ENCODE measurements at regions not wholly inside any gene's neighbourhood (a gene's known extent, or its start where the extent isn't known, plus 50 kb on each side); places are given as distances from the start of the nearest gene placed in this dataset.

DNA sequence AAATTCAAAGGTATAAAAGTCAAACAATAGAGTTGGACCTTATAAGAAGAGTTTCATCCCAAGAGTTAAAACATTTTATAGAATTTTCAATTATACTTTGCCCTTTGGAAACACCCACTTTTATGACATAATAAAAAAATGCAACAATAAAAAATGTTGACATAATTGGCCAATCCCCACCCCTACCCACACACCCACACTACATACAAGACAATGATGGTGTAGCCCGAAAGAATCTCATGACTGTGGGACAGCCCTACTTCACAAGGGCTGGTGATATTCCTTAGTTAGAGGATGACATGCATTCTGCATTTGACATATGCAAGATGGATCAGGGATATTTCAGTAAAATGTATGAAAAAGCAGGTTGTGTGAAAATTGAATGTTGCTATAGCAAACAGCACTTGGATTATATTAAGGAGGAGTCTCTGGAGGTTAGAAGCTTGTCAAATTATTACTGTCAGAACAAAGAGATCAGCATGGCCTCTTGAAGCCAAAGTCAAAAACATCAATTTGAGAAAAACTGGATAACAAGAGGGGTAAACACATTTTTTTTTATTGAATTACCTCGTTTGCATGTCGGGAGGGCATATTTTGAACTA lies 133.0 kb upstream of the SAMSN1 start (continued):
- TF ChIP-seq ZXDB (tag by site-specific recombination; IDR thresholded peaks at IDR 0.05), result no peak
- TF ChIP-seq ZNF561 (tag by site-specific recombination; IDR thresholded peaks at IDR 0.05; ENCODE audit: borderline replicate concordance), result no peak
- TF ChIP-seq, protein P1, sequence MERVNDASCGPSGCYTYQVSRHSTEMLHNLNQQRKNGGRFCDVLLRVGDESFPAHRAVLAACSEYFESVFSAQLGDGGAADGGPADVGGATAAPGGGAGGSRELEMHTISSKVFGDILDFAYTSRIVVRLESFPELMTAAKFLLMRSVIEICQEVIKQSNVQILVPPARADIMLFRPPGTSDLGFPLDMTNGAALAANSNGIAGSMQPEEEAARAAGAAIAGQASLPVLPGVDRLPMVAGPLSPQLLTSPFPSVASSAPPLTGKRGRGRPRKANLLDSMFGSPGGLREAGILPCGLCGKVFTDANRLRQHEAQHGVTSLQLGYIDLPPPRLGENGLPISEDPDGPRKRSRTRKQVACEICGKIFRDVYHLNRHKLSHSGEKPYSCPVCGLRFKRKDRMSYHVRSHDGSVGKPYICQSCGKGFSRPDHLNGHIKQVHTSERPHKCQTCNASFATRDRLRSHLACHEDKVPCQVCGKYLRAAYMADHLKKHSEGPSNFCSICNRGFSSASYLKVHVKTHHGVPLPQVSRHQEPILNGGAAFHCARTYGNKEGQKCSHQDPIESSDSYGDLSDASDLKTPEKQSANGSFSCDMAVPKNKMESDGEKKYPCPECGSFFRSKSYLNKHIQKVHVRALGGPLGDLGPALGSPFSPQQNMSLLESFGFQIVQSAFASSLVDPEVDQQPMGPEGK (tag by site-specific recombination; IDR thresholded peaks at IDR 0.05), result no peak
- TF ChIP-seq ZNF221 (tag by site-specific recombination; IDR thresholded peaks at IDR 0.05; ENCODE audit: borderline replicate concordance), result no peak
- TF ChIP-seq ZNF112 (tag by site-specific recombination; IDR thresholded peaks at IDR 0.05), result no peak
- TF ChIP-seq FEZF1 (tag by site-specific recombination; IDR thresholded peaks at IDR 0.05), result no peak
- TF ChIP-seq, protein P2, sequence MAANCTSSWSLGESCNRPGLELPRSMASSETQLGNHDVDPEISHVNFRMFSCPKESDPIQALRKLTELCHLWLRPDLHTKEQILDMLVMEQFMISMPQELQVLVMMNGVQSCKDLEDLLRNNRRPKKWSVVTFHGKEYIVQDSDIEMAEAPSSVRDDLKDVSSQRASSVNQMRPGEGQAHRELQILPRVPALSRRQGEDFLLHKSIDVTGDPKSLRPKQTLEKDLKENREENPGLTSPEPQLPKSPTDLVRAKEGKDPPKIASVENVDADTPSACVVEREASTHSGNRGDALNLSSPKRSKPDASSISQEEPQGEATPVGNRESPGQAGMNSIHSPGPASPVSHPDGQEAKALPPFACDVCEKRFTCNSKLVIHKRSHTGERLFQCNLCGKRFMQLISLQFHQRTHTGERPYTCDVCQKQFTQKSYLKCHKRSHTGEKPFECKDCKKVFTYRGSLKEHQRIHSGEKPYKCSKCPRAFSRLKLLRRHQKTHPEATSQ (tag by site-specific recombination; IDR thresholded peaks at IDR 0.05), result no peak
- TF ChIP-seq, protein P3, sequence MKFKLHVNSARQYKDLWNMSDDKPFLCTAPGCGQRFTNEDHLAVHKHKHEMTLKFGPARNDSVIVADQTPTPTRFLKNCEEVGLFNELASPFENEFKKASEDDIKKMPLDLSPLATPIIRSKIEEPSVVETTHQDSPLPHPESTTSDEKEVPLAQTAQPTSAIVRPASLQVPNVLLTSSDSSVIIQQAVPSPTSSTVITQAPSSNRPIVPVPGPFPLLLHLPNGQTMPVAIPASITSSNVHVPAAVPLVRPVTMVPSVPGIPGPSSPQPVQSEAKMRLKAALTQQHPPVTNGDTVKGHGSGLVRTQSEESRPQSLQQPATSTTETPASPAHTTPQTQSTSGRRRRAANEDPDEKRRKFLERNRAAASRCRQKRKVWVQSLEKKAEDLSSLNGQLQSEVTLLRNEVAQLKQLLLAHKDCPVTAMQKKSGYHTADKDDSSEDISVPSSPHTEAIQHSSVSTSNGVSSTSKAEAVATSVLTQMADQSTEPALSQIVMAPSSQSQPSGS (tag by site-specific recombination; IDR thresholded peaks at IDR 0.05; ENCODE audit: low read depth), result no peak

DNA sequence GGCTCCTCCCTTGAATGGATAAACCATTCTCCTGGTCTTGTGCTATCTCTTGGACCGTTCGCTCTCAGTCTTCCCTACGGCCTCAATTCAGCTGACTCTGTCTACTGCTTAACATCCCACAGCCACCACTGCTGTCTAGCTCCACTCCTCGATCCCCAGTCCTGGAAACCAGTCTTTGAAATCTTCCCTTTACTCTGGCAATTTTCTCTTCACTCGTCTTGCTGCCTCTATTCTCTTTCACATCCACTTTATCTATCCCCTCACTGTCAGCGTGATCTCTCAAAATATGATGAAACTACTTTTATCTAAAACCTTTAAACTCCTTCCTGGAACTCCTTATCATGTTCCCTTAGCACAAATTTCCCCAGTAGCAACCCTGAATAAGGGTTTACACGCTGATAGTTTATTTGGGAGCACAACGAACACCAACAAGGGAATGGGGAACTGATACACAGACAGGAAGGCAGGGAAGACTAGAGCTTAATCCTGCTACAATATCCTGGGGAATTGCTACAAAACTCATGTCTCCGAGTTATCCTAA lies 131.6 kb upstream of the SAMSN1 start:
- H3K4me1 ChIP-seq (ENCODE audit: control insufficient read depth, insufficient read depth, low read length), result no peaks in the 10 kb centered on the region

More for the DNA sequence above, 131.6 kb upstream of the SAMSN1 start:
- CTCF ChIA-PET, result interaction anchor here (0.6 kb wide), 1 partner anchor 16 kb away, joined by 6 read pairs; no protein-coding TSS in a partner anchor
- no peak overlapping the region for H3K4me3 ChIP-seq (ENCODE audit: low read depth, low read length)
- H3K9me3 ChIP-seq (ENCODE audit: control insufficient read depth, insufficient read depth, low read depth, low read length), result no peaks in the 10 kb centered on the region
- no peak overlapping the region for H3K27ac ChIP-seq (ENCODE audit: extremely low read depth, low read depth, low read length)
- TF ChIP-seq ZNF23 (tag by site-specific recombination; IDR thresholded peaks at IDR 0.05; ENCODE audit: borderline replicate concordance), result no peak
- TF ChIP-seq, protein P4, sequence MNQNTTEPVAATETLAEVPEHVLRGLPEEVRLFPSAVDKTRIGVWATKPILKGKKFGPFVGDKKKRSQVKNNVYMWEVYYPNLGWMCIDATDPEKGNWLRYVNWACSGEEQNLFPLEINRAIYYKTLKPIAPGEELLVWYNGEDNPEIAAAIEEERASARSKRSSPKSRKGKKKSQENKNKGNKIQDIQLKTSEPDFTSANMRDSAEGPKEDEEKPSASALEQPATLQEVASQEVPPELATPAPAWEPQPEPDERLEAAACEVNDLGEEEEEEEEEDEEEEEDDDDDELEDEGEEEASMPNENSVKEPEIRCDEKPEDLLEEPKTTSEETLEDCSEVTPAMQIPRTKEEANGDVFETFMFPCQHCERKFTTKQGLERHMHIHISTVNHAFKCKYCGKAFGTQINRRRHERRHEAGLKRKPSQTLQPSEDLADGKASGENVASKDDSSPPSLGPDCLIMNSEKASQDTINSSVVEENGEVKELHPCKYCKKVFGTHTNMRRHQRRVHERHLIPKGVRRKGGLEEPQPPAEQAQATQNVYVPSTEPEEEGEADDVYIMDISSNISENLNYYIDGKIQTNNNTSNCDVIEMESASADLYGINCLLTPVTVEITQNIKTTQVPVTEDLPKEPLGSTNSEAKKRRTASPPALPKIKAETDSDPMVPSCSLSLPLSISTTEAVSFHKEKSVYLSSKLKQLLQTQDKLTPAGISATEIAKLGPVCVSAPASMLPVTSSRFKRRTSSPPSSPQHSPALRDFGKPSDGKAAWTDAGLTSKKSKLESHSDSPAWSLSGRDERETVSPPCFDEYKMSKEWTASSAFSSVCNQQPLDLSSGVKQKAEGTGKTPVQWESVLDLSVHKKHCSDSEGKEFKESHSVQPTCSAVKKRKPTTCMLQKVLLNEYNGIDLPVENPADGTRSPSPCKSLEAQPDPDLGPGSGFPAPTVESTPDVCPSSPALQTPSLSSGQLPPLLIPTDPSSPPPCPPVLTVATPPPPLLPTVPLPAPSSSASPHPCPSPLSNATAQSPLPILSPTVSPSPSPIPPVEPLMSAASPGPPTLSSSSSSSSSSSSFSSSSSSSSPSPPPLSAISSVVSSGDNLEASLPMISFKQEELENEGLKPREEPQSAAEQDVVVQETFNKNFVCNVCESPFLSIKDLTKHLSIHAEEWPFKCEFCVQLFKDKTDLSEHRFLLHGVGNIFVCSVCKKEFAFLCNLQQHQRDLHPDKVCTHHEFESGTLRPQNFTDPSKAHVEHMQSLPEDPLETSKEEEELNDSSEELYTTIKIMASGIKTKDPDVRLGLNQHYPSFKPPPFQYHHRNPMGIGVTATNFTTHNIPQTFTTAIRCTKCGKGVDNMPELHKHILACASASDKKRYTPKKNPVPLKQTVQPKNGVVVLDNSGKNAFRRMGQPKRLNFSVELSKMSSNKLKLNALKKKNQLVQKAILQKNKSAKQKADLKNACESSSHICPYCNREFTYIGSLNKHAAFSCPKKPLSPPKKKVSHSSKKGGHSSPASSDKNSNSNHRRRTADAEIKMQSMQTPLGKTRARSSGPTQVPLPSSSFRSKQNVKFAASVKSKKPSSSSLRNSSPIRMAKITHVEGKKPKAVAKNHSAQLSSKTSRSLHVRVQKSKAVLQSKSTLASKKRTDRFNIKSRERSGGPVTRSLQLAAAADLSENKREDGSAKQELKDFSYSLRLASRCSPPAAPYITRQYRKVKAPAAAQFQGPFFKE (tag by site-specific recombination; IDR thresholded peaks at IDR 0.05; ENCODE audit: borderline replicate concordance), result no peak
- TF ChIP-seq ZNF544 (tag by site-specific recombination; IDR thresholded peaks at IDR 0.05), result no peak
- no peak for TF ChIP-seq ZNF138 (tag by site-specific recombination; IDR thresholded peaks at IDR 0.05; ENCODE audit: borderline replicate concordance)
- TF ChIP-seq ZNF335 (tag by site-specific recombination; conservative IDR thresholded peaks at IDR 0.05), result no peak
- no peak for TF ChIP-seq SALL2 (tag by site-specific recombination; IDR thresholded peaks at IDR 0.05; ENCODE audit: borderline replicate concordance)
- no peak for TF ChIP-seq ZNF24 (tag by site-specific recombination; IDR thresholded peaks at IDR 0.05)
- TF ChIP-seq ZNF157 (tag by site-specific recombination; IDR thresholded peaks at IDR 0.05), result no peak
- no peak for TF ChIP-seq ZNF239 (tag by site-specific recombination; IDR thresholded peaks at IDR 0.05)
- TF ChIP-seq ZNF133 (tag by site-specific recombination; IDR thresholded peaks at IDR 0.05), result no peak
- TF ChIP-seq, protein P5, sequence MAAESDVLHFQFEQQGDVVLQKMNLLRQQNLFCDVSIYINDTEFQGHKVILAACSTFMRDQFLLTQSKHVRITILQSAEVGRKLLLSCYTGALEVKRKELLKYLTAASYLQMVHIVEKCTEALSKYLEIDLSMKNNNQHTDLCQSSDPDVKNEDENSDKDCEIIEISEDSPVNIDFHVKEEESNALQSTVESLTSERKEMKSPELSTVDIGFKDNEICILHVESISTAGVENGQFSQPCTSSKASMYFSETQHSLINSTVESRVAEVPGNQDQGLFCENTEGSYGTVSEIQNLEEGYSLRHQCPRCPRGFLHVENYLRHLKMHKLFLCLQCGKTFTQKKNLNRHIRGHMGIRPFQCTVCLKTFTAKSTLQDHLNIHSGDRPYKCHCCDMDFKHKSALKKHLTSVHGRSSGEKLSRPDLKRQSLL (tag by site-specific recombination; IDR thresholded peaks at IDR 0.05), result no peak
- TF ChIP-seq ZNF350 (tag by site-specific recombination; IDR thresholded peaks at IDR 0.05), result no peak
- POLR2A ChIA-PET, result no interaction called here
- H3K36me3 ChIP-seq (ENCODE audit: control insufficient read depth in 2 of 2, insufficient read depth in 1 of 2, low read length in 2 of 2), result no peaks in the 10 kb centered on the region
